ENCODE measurements at regions not wholly inside any gene's neighbourhood (a gene's known extent, or its start where the extent isn't known, plus 50 kb on each side); places are given as distances from the start of the nearest gene placed in this dataset.
"Not testable (repeated sequence)": the region's sequence is repeated elsewhere in the genome, so short reads cannot be mapped to it uniquely, and the experiment has no call there.

GRCh38 chr5:105602406-105602805, 2039.8 kb upstream of the NUDT12 start:
- not testable (repeated sequence) for TF ChIP-seq ZNF302 (tag by site-specific recombination; IDR thresholded peaks at IDR 0.05; ENCODE audit: low read depth); ZNF24 (tag by site-specific recombination; IDR thresholded peaks at IDR 0.05); REST (tag by site-specific recombination; IDR thresholded peaks at IDR 0.05); ZFHX2 (tag by site-specific recombination; conservative IDR thresholded peaks at IDR 0.05); YY1 (tag by site-specific recombination; IDR thresholded peaks at IDR 0.05); CTCF (tag by site-specific recombination; IDR thresholded peaks at IDR 0.05); ZNF146 (tag by site-specific recombination; IDR thresholded peaks at IDR 0.05); FEZF1 (tag by site-specific recombination; IDR thresholded peaks at IDR 0.05); ZNF707 (tag by site-specific recombination; IDR thresholded peaks at IDR 0.05); PRDM10 (tag by site-specific recombination; IDR thresholded peaks at IDR 0.05)

Measured in HEK293 (cell line).